ENCODE measurements at regions not wholly inside any gene's neighbourhood (a gene's known extent, or its start where the extent isn't known, plus 50 kb on each side); places are given as distances from the start of the nearest gene placed in this dataset.

- no peak for DNase-seq
Measured at GRCh38 chr11:44498089-44498871, 67.2 kb upstream of the CD82 start.

DNA sequence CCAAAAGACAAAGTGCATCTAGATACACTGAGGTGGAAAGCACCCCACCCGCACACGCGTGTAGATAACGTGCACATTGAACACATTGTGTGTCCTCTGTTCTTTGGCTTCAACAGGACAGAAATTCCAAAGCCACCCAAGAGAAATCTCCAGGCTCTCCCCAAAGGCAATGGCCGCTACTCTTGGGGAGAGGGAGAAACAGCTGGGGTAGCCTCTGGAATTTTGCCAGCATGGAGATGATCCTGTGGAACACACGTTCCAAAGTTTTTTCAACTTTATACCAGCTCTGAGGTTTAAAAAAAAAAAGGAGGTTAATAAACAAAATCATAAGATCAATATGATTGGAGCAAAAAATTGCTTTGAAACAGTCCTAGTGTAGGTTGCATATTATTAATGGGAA lies 63.0 kb upstream of the CD82 start:
- no peak for DNase-seq

GRCh38 chr11:44505581-44506054 lies 59.8 kb upstream of the CD82 start:
- no peak for DNase-seq

- DNase-seq, result no peak
Measured at GRCh38 chr11:44506375-44507016, 59.0 kb upstream of the CD82 start.

- no peak for DNase-seq
Measured at GRCh38 chr11:44507491-44507890, 58.0 kb upstream of the CD82 start.

DNA sequence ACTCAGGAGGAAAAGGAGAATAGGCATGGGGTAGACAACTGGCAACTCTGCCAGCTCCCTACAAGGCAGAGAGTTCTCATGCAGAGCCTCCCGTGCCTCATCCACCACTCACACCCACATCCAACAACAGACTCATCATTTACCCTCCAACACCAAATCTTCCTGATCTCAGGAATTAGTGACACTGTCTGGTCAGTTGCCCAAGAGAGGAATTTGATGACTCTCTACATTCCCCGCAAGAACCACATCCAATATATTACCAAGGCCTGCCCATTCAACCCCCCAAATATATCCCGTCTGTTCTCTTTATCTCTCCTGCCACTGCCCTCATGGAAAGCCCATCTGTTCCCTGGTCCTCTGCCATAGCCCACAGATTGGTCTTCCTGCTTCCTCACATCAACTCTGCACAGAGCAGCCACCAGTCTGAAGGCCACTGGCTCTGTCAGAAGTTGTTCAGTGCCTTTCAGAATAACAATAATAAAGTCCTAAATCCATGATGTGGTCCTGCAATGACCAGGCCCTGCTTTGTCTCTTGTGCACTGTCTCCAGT lies 57.5 kb upstream of the CD82 start:
- DNase-seq, result no peak

DNA sequence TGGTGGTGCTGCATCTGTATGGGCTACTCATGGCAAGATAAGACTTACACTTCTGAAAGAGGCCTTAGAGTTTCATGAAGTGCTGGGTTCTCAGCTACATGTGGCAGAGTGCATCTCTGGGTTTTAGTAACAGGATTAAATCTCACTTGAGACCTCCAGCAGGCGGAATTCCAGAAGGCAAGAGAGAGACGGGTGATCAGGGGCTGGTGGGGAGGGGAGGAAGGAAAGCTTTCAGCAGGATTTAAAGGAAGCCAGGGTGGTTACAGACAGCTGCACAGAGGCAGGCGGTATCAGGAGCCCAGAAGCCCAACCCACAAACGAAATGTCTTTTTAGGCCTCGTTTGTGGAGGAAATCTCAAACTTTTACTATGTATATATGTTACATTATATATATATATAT lies 56.2 kb upstream of the CD82 start:
- no peak for DNase-seq

DNA sequence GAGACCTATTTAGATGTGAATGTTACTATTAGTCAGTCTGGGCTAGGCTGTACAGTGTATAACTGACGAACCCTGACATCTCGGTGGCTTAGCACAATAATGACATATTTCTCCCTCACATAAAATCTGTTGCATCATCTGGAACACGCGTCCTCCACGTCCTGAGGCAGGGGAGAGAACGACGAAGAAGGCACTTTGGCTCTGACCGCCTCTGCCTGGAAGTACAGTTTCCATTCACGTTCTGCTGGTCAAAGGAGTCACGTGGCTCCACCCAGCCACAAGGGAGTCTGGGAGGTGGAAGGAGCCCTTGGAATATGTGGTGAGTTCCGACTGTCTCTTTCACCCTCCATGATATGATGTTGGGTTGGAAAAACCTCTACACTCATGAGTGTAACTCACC lies 55.1 kb upstream of the CD82 start:
- no peak for DNase-seq

DNA sequence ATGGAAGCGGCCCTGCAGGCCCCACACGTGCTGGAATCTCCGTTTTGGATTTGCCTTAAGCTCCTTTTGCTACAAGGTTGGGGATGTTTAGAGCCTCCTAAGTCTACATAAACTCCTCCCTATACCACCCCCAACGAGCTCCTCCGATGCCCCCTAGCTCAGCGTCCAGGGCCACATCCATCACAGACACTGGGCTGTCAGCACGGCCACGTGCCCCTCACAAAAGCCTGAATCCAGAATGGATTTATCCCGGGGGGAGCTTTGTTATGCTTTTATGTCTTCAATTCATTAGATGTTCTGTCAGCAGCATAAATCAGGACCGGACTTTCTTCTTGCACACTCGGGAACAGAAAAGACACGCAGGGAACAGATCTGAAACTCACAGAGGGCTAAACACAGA lies 52.6 kb upstream of the CD82 start:
- no peak for DNase-seq

DNA sequence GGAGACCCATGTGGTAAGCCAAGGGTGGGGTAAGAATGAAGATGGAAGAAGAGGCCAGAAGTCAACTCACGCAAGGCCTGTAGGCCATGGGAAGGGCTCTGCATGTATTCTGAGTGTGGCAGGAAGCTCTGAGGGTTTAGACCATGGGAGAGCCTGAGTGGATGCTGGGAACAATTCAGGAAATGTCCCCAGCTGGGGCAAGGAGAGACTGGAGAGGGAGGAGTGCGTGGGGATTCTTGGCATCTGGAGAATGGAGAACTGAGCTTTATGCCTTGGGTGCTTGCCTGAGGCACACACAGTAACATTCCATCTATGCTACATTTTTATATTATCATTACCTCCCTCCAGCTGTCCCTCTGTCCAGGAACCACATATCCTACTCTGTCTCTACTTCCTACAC lies 50.4 kb upstream of the CD82 start:
- DNase-seq, result no peak

Measured in activated CD4-positive, alpha-beta T cell treated with anti-CD3 and anti-CD28 coated beads, Interleukin-2, amount 50 U/mL, for 48 hours (primary cell).